Right lobe of liver (tissue), 4 donors: ENCODE measurements at regions not wholly inside any gene's neighbourhood (a gene's known extent, or its start where the extent isn't known, plus 50 kb on each side); places are given as distances from the start of the nearest gene placed in this dataset.

Experiments used
- CTCF ChIP-seq, 4 donors: fragments of 200-600 bp in 3 of 4; fragments of 450-650 bp in 1 of 4; IDR thresholded peaks; one replicate each; pipeline versions ENCODE4 v1.5.1 to v1.8.0; 2016 to 2022; ENCODE audit warnings: antibody characterized with exemption in 4 of 4, mild to moderate bottlenecking in 2 of 4
- POLR2A ChIP-seq: fragments of 450-650 bp; IDR thresholded peaks from one replicate; pipeline ENCODE4 v1.6.1; 2017; ENCODE audit warnings: antibody characterized with exemption, mild to moderate bottlenecking
- donor health status: DM: no; HTN: no; CAD: no.
- donor health status: DM: no; HTN: no; CAD: no.
- donor health status: DM: no; HTN: yes; CAD: no.

- TF ChIP-seq POLR2A (no peak), CTCF (IDR thresholded peaks at IDR 0.05) (no peak)
Observed at GRCh38 chr4:94400191-94400590, 51.6 kb upstream of the PDLIM5 start.
